GM18517 (cell line): ENCODE measurements at regions not wholly inside any gene's neighbourhood (a gene's known extent, or its start where the extent isn't known, plus 50 kb on each side); places are given as distances from the start of the nearest gene placed in this dataset.
"Not testable (repeated sequence)": the region's sequence is repeated elsewhere in the genome, so short reads cannot be mapped to it uniquely, and the experiment has no call there.

ENCODE experiments used
- ATAC-seq: cut with Tn5 transposase; IDR thresholded peaks from one replicate; pipeline ENCODE4 v1.9.1; 2021; ENCODE audit warnings: mild to moderate bottlenecking, moderate library complexity; ENCODE audit not compliant: unreplicated experiment

DNA sequence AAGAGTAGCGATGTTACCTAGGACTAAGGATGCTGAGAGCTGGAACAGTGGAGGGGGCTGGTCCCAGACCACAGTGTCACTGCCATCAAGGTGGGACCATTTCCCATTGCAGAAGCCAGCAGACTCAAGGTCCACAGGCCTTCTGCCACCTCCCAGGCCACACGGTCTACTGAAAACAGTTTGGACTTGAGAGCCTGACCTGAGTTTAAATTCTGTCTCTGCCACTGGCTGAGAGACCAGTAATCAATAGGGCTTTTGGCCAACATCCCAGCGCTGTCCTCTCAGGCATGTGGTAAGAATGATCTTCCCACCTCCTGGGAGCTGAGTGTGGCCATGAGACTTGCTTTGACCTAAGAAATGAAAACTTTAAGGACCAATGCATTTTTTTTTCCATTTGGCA lies 331.4 kb upstream of the CDH5 start:
- no peak for ATAC-seq

DNA sequence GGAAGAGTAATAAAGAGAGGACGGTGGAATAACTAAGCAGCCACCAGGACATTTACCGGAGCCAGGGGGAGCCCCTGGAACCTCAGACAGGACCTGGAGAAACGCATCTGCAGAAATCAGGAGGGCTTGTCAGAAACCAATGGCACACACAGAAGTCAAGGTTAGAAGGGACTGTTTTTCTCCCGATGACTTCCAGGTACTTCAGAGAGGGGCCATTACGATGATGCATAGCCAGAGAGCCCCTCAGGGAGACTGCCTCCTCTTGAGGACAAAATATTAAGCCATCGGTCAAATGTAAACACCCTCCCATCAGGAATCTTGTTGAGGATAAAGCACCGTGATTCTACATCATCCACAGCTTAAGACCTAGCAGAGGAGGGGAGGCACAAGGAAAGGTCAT lies 333.6 kb upstream of the CDH5 start:
- no peak for ATAC-seq

DNA sequence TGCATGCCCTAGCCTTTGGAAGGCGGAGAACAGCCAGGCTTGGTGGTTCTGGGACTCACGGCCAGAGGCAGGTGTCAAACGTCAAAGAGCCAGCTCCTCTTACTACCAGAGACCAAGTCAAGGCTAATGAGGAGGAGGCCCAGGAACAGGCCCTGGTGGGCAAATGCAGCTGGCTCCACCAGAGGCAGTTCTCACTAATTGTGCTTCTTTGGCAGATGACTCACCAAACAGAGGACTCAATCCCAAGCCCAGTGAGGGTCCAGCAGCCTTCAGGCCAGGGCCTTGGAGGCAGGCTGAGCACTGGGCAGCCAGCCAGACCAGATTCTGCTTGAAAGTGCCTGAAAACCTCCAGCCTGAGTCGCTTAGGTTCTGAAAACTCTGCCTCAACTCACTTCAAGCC lies 336.5 kb upstream of the CDH5 start:
- ATAC-seq, result no peak

DNA sequence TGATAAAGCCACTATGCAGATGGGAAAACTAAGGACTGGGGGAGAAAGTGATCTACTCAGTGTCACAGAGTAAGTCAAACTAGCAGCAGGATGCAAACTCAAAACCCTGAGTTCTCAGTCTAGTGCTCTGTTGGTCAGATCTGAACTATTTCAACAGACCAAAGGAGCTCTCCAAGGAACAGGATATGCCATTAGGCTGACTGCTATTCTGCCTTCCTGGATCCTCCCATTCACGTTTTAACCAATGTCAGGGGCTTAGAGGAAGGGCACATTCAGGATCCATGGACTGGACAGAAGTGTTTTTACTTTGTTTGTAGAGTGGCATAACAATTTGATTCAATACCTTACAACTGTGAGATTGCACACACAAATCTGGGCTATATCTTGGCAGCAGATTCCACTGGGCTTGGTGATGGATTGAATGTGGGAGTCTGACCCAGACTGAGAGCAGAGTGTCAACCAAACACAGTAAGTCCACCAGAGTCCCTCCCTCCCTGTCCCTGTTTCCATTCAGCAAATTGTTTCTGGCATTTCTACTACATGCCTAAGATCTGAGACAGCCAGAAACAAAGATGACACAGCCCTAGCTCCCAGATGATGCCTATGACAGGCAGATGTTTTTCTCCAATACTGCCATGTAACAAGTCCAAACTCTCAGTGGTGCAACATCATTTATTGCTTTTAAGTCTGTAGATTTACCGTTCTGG lies 337.8 kb upstream of the CDH5 start:
- ATAC-seq, result no peak

DNA sequence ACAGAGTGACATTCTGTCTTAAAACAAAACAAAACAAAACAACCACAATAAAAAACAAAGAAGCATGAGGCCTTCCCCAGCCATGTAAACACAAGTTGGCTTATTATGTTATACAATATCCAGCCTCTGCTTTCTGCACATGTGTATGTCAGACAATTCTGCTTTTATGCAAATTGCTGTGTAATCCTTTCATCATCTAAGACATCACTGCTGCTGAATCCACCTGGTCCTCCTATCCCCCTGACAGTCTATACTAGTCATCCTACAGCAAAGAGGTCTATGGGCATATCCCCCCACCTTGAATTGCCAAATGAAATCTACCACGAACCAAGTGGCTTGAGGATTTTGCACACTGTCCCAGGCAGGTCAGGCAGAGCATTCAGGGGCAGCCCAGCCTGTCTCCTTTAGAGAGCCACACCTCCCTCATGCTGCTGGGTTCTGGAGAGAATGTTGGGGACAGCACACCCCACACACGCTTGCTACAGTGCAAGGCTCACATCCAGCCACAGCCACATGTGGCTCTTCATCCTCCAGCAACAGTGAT lies 339.6 kb upstream of the CDH5 start:
- ATAC-seq, result no peak

DNA sequence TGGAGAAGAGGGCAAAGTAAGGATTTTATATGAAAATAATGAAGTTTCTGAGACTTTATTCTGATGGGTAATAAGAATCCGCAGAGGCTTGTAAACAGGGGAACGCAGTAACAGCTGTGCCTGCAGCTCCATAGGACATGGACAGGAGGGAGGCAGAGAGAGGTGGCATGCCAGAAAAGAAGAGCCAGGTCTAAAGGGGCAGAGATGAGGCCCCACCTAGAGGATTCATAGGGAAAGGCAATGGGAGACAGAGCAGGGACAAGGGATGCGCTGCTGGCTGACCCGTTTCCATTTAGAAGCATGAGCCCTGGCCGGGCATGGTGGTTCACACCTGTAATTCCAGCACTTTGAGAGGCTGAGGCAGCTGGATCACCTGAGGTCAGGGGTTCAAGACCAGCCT lies 340.3 kb upstream of the CDH5 start:
- no peak for ATAC-seq

DNA sequence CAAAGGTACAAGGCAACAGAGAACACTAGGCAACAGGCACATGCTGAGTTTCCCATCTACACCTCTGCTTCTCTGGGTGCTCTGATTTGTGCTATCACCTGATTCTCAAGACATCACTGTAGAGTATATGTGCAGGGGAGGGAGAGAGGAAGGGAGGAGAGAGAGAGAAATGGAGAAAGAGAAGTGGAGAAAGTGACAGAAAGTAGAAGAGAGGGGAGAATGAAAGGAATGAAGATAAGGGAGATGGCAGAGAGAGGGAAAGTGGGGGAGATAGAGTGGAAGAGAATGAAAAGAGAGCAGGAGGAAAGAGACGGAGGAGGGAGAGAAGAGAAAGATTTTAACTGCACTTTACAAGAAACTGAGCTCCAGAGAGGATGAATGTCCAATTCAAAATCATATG lies 340.7 kb upstream of the CDH5 start:
- no peak for ATAC-seq

DNA sequence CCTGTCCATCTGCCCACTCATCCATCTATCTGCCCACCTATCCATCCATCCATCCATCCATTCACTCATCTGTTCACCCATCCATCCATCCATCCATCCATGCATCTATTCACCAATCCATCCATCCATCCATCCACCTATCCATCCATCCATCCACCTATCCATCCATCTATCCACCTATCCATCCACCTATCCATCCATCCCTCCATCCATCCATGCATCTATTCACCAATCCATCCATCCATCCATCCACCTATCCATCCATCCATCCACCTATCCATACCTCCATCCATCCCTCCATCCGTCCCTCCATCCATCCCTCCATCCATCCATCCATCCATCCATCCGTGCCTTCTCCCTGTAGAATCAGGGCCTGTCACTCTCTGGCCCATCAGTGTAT lies 341.9 kb upstream of the CDH5 start:
- not testable (repeated sequence) for ATAC-seq

DNA sequence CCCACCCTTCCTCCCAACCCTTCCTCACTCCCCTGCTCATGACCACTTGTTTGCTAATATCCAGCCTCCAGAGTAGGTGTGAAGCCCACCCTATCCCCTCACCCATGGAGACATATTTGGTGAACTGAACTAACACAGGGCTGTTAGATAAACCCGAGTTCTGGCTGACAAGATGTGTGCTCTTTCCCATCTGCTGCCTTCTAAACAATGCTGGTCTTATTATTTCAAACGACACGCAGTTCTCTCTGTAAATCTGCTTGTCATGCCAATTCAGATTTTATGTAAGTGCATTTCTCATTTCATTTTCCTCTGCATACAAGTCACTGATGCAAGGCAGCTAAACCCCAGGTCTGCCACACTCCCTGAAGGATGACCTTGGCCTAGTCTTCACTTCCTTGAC lies 343.0 kb upstream of the CDH5 start:
- no peak for ATAC-seq

DNA sequence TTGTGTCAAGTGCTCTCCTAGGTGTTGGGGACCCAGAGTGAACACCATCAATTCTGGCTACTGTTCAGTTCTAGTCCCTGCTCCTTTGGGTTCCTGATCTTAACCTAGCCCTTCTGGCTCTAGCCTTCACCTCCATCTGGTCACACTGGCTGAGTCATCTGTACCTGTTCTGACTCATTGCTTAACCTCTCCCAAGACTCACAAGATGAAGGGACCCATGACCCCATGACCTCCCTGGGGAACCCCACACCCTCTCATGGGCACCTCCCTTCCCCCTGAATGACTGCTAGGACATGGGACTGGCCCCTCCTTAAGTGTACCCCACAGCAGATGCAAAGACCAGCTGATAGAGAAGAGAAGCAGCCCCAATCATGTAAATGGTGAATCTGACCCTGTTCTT lies 345.8 kb upstream of the CDH5 start:
- no peak for ATAC-seq

DNA sequence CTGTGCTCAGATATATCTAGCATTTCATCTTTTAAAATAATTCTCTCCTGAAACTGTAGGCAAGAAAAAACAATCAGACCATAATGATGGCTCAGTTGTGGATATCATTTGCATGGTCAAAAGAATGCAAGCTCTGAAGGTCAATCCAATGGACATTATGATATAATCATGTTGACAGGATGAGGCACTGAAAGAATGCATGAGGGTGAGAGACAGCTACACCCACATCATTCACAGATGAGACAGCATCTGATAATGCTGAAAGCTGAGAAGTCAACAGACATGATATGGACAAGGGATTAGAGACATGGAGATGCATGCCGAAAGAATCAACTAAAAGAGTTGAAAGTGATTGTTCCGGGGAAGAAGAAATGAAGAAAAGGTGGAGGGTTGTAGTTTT lies 346.4 kb upstream of the CDH5 start:
- ATAC-seq, result no peak

DNA sequence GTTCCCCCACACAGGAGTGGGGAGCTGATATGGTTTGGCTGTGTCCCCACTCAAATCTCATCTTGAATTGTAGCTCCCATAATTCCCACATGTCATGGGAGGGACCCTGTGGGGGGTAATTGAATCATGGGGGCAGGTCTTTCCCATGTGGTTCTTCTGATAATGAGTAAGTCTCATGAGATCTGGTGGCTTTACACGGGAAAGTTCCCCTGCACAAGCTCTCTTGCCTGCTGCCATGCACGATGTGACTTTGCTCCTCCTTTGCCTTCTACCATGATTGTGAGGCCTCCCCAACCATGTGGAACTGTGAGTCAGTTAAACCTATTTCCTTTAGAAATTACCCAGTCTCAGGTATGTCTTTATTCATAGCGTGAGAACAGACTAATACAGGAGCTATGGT lies 347.0 kb upstream of the CDH5 start:
- not testable (repeated sequence) for ATAC-seq

DNA sequence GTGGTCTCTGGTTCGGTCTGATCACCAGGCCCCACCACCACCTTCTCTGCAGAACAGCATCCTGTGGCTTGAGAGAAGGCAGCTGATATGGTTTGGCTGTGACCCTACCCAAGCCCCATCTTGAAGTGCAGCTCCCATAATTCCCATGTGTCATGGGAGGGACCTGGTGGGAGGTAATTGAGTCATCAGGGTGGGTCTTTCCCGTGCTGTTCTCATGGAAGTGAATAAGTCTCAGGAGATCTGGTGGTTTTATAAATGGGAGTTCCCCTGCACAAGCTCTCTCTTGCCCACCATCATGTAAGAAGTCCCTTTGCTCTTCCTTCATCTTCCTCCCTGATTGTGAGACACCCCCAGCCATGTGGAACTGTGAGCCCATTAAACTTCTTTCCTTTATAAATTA lies 352.3 kb upstream of the CDH5 start:
- ATAC-seq, result no peak

DNA sequence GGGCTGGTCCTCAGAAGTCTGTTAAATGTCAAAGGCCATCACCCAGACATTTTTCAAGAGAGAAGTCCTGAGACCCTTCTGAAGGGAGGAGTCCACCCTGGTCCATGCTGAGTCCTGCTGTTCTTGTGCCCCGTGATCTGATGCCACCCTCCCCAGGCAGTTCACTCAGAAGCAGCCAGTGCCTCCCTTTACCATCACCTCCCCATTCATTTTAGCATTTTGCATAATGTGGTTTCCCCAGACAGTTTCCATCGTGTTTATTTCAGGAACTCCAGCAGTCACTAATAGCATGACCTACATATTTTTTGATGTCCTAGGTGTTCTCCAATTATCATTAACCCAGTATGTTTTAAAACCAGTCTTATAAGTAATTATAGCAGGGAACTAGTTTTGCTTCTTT lies 353.0 kb upstream of the CDH5 start:
- no peak for ATAC-seq

DNA sequence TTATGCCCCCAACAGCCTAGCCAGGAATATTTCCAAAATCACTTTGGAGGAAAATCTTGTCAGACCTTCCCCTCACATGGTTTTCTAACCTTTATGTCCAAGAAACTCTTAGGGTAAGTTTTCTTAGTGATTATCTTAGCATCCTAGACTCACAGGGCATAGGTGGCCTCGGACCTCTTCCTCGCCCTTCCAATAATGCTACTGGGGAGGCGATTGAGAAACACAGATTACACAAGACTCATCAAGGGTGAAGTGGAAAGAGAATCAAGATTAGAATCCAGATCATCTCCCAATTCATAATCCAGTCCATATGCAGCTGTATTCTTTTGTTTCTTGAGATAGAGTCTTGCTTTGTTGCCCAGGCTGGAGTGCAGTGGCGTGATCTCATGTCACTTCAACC lies 358.4 kb upstream of the CDH5 start:
- ATAC-seq, result no peak

DNA sequence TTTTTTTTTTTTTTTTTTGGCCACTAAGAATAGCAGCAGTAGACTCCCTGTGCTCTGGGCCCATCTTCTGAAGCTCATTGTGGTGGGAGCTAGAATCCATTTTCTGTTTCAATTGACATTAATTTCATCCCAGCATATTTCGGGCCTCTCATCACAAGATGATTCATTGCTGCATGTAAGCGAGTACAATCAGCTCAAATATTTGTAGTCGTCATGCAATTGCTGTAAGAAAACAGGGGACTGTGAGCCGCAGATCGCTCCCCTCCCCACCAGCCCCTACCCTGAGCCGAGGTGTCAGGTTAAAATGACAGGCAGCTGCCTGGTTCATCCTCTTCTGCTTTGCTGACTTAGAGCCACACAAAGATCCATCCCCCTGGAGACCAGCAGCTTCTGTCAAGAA lies 358.8 kb upstream of the CDH5 start:
- ATAC-seq, result no peak

DNA sequence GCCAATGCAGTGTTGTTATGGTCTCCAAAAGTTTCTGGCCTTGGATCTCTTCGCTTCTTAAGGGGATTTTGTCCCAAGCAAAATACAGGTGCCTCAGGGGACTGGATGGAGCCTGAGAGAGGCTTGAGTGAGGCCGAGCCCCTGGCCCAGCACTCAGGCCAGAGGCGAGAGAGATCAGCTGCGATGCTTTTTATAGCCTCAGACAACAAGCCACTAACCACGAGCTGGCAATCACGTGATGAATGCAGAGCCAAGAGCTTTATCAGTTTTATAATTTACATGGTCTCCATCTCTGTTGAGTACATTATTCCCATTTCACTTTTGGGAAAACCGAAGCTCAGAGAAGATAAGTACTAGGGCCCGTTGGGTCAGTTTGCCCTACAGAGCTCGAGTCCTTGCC lies 360.0 kb upstream of the CDH5 start:
- no peak for ATAC-seq

DNA sequence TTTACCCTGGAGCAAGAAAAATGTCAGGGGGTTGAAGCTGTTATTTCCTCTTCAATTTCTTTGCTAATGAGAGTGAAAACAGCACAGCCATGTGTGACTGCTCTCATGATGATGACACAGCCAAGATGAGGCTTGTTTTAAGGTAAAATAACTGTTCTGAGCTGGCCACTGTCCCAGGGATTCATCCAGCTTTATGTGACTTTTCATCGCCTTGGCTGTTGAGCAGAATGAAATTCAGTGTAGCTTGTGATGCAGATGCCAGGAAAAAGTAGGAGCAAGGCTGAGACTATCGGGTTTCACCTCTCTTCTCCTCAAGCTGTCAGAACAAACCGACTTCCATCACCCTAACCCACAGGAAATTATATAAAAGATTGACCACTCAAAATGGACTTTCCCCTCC lies 361.8 kb upstream of the CDH5 start:
- ATAC-seq, result no peak

DNA sequence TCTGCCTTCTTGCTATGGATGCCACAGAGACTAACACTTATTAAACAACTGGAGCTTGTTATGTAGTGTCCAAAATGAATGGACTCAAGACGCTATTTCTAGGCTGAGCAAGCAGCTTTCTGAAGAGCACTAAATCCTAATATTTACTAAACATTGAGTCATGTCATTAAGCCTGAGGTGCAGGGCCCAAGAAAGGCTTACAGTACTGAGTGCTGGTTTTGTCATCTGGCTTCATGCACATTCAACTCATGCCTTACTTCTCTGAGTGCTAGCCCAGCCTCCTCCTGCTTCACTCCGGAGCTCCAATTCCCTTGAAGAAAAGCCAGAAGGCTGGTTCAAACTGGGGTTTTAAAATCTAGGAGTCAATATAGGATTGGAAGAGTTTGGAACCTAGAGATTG lies 363.3 kb upstream of the CDH5 start:
- ATAC-seq, result no peak

DNA sequence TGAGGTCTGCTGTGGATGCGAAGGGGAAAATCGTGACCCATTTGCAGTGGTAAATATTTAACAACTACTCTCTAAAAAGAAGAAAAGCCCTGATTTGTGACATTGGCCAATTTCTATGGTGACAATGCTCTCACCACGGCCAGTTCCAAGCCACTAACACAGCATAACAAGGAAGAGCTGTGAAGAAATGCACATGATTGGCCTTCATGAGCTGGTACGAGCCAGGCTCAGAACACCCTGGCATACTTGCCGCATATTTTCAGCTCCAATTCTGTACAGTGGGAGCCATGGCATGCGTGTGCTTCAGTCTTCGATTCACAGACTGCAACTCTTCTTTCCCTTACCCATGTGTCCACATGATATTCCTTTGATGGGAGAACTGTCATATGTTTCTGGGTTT lies 363.9 kb upstream of the CDH5 start:
- no peak for ATAC-seq

DNA sequence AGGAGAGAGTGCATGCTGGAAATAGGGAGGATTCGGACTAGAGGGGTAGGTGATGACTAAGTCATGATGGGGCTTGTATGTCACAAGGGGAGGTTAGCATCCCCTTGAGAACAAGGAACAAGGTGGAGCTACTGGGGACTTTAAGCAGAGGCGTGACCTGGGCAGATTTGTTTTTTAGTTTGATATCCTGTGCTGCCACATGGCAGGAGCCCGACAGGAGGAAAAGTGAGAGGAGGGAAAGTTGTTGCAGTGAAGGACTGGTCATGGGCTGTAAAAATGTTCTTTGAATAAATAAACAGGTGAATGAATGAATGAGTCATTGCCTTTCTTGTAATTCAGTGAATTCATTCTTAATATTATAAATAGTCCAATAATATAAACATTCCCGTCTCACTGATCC lies 365.1 kb upstream of the CDH5 start:
- ATAC-seq, result no peak

DNA sequence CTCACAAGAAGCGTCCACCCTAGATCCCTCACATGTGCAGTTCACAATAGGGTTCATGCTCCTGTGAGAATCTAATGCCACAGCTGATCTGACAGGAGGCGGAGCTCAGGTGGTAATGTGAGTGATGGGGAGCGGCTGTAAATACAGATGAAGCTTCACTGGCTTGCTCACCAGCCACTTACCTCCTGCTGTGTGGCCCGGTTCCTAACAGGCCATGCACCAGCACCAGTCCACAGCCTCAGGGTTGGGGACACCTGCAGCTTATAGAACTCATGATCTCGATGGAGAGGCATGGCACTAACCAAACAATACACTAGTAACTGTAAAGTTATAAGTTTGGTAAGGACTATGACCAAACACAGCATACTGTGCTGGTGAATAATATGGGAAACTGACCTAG lies 368.0 kb upstream of the CDH5 start:
- no peak for ATAC-seq

DNA sequence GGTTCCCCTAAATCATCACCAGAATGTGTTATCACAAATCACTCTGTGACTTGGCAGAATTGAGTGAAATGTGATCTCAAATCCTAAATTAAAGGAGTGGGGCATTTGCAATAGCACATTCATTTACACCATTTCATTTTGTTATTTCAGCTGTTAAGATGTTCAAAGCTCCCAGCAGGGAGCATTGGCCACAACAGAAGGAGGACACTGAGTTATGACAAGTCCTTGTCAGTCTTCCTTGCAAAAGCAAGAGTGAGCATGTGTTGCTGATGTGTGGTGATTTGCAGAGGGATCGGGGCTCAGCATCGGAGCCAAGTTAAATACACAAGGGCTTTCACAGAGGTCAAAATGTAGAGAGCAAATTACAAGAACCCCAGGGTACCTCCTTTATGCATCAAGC lies 372.2 kb upstream of the CDH5 start:
- no peak for ATAC-seq
